Liver (tissue), 3 donors: ENCODE measurements at regions not wholly inside any gene's neighbourhood (a gene's known extent, or its start where the extent isn't known, plus 50 kb on each side); places are given as distances from the start of the nearest gene placed in this dataset.

ENCODE experiments used
- ATF3 ChIP-seq: IDR thresholded peaks from 2 replicates; pipeline ENCODE4 v1.6.1; 2016; ENCODE audit warnings: antibody characterized with exemption
- CTCF ChIP-seq: fragments of 150-350 bp; IDR thresholded peaks from 2 replicates; pipeline ENCODE4 v1.5.1; 2017; ENCODE audit warnings: improper control_type of control experiment, low read depth, low read length; ENCODE audit not compliant: missing input control
- HNF4A ChIP-seq, 2 donors: conservative IDR thresholded peaks; 2 replicates each; pipeline ENCODE4 v1.6.1; 2016; ENCODE audit warnings: antibody characterized with exemption in 2 of 2, mild to moderate bottlenecking in 2 of 2
- JUND ChIP-seq, 2 donors: IDR thresholded peaks; 2 replicates each; pipeline ENCODE4 v1.6.1; 2016; ENCODE audit warnings: antibody characterized with exemption in 2 of 2
- MAX ChIP-seq: IDR thresholded peaks from 2 replicates; pipeline ENCODE4 v1.6.1; 2016; ENCODE audit warnings: antibody characterized with exemption
- NR2F2 ChIP-seq: IDR thresholded peaks from 2 replicates; pipeline ENCODE4 v1.6.1; 2016; ENCODE audit warnings: antibody characterized with exemption
- RAD21 ChIP-seq, 2 donors: IDR thresholded peaks; 2 replicates each; pipeline ENCODE4 v1.6.1; 2016; ENCODE audit warnings: antibody characterized with exemption in 2 of 2, mild to moderate bottlenecking in 2 of 2
- REST ChIP-seq: IDR thresholded peaks from 2 replicates; pipeline ENCODE4 v1.6.1; 2016; ENCODE audit warnings: antibody characterized with exemption, mild to moderate bottlenecking
- RXRA ChIP-seq, 2 donors: IDR thresholded peaks; 2 replicates each; pipeline ENCODE4 v1.6.1; 2017 to 2018; ENCODE audit warnings: antibody characterized with exemption in 2 of 2, mild to moderate bottlenecking in 1 of 2
- SP1 ChIP-seq: IDR thresholded peaks from 2 replicates; pipeline ENCODE4 v1.6.1; 2018; ENCODE audit warnings: antibody characterized with exemption, mild to moderate bottlenecking
- TAF1 ChIP-seq: conservative IDR thresholded peaks from 2 replicates; pipeline ENCODE4 v1.6.1; 2016; ENCODE audit warnings: antibody characterized with exemption, mild to moderate bottlenecking
- YY1 ChIP-seq: IDR thresholded peaks from 2 replicates; pipeline ENCODE4 v1.6.1; 2016; ENCODE audit warnings: antibody characterized with exemption, mild to moderate bottlenecking
- donor health status: healthy.
- donor health status: healthy.

- TF ChIP-seq CTCF (no peak), REST (no peak), SP1 (no peak), JUND (IDR thresholded peaks at IDR 0.05) (no peak), NR2F2 (no peak), ATF3 (no peak), TAF1 (no peak), MAX (no peak), RAD21 (IDR thresholded peaks at IDR 0.05) (no peak), HNF4A (conservative IDR thresholded peaks at IDR 0.05) (no peak), YY1 (no peak), RXRA (IDR thresholded peaks at IDR 0.05) (no peak)
Observed at GRCh38 chr1:173365341-173365740, 111.8 kb upstream of the PRDX6 start.
